HG02678 (cell line): ENCODE measurements at regions not wholly inside any gene's neighbourhood (a gene's known extent, or its start where the extent isn't known, plus 50 kb on each side); places are given as distances from the start of the nearest gene placed in this dataset.
"Not testable (repeated sequence)": the region's sequence is repeated elsewhere in the genome, so short reads cannot be mapped to it uniquely, and the experiment has no call there.

Experiments
- ATAC-seq: cut with Tn5 transposase; IDR thresholded peaks from one replicate; pipeline ENCODE4 v1.9.1; 2021; ENCODE audit warnings: mild to moderate bottlenecking, moderate library complexity; ENCODE audit not compliant: unreplicated experiment

DNA sequence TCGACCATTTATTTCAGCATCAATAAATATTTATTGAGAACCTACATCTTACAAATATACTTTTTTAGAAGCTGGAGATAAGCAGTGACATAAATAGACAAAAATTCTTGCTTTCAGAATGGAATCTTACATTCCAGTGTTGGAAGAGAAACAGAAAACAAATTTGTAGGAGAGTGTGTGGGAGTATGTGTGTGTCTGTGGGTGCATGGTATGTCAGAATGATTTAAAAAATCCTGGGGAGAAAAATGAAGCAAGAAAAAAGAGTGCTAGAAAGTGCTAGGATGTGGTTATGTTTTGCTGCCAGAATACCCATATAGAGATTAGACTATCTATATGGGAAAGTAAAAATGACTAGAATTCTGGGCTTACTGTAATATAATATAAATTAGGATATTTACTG lies 561.7 kb upstream of the SGO1 start:
- ATAC-seq: no peak

DNA sequence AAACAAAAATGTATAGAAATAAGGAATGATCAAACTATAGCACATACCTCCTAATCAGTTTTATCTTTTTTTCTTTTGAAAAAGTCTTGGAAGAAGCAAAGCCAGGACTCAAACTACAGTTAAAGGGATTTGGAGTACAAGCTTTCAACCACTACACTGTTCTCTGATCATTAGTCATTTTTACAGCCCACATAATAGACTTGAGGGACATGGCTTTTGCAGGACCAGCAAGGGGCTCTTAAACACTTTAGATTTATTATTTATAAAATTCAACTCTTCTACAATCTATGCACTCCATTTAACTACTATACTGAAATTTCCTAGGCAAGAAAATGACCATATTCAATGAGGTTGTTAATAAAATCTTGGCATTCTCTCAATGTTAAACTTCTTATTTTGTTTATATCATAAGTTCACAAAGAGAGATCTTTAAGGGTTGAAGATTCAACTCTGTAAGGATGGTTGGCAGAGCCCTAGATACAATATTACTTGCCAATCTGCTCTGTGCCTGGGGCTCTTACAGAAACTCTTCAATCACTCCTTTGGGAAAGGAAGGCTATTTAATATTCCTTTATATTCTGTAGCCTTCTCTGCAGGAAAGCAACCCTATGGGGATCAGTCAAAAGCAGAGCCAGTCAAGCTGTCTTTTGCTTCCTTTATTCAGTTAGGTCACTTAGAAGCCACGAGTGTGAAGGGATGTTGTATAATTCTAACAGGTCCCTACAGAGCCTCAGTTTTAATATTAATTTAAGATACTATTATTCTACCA lies 557.7 kb upstream of the SGO1 start:
- ATAC-seq: no peak

DNA sequence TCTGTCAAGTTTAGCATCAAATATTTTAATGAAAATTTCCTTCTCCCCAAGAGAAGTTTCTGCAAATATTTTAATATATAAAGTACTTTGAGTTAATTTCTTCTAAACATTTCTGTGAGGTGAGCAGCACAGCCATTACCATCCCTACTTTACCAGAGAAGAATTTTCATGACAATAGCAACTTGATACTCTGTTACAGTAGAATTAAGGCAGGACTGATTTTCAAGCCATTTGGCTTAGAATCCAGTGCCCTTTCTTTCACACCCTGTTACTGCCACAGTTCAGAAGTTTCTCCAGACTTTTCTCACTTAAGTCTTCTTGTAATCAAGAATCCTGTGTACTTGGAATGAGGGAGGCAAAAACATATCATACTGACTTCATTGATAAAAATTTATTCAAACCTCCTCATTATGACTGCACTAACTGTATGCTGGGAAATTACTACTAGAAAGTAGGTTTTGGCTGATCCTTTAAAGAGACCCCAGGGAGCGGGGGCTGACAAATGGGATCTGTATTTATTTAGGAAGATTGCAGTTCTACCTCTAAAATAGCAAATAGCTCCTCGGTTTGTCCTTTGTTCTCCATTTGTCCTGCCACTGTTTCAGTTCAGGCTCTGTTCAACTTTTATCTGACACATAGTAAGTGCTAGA lies 557.0 kb upstream of the SGO1 start:
- no peak for ATAC-seq

DNA sequence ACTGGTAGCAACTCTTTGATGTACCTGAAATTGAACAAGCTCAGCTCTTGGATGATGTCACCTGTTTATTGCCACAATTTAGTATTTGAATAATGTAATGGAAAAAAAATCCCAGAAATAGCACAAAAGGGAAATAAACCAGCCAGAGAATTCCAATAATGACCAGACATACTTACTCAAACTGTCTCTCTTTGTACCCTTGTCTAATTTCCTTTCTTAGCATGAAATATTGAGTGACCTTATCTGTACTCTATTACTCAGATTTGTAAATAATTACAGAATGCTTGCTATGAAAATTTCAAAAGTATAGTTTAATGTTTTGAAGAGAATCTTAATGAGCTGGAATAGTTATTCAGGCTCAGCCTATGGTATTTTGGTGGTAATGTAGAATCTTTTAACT lies 555.4 kb upstream of the SGO1 start:
- ATAC-seq: no peak

DNA sequence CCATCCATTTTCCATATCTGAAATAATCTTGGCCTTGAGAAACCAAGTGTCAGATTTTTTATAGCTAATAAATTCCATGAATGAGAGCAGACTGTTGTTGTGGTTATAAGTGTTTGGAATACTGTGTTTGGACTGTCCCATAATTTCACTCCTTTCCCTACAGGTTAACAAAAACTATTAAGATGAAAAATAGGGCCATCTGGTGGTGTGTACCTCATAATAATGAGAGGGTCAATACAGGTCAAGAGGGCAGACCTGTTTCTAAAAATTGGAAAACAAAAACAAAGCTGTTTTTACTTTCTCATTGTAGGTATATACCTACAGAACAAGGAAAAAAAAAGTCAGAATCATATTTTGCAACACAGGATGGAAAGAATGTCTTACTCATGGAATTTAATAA lies 553.8 kb upstream of the SGO1 start:
- ATAC-seq: no peak

DNA sequence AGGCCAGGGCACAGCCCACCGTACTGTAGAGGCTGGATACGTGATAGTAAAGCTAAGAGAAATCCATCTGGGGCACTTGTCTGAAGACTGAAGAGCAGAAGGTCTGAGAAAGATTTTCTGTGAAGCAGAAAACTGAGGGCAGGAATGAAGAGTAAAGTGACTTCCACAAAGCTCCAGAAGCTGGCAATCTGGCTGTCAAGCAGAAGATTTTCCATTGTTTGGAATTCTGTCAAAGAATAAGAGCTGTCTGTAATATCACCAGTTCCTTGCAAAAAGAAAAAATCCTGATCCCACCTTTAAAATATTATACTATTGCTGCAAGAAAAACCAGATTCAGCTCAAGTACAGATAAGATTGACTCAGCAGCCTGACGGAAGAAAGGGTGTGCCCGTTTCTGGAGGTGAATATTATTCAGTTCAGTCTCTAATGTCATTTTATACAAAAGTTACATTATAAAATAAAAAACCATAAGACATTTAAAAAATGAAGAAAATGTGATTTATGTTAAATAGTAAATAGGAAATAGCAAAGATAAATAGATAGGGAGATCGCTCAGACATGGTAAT lies 550.4 kb upstream of the SGO1 start:
- no peak for ATAC-seq

DNA sequence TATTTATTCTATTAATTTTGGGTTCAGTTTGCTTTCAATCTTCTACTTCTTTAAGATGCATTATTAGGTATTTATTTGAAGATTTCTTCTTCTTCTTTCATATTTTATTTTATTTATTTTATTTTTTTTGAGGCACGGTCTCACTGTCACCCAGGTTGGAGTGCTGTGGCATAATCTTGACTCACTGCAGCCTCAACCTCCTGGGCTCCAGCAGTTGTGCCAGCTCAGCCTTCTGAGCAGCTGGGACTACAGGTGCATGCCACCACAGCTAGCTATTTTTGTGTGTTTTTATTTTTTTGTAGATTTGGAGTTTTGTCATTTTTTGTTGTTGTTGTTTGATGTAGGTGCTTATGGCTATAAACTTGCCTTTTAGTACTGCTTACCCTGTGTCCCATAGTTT lies 543.2 kb upstream of the SGO1 start:
- ATAC-seq: no peak

DNA sequence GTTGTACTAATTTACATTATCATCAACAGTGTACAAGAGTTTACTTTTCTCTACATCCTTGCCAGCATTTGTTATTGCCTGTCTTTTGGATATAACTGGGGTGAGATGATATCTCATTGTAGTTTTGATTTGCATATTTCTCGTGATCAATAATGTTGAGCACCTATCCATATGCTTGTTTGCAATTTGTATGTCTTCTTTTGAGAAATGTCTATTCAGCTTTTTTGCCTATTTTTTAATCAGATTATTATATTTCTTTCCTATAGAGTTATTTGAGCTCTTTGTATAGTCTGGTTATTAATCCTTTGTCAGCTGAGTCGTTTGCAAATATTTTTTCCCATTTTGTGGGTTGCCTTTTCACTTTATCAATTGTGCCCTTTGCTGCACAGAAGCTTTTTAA lies 540.8 kb upstream of the SGO1 start:
- ATAC-seq: no peak

DNA sequence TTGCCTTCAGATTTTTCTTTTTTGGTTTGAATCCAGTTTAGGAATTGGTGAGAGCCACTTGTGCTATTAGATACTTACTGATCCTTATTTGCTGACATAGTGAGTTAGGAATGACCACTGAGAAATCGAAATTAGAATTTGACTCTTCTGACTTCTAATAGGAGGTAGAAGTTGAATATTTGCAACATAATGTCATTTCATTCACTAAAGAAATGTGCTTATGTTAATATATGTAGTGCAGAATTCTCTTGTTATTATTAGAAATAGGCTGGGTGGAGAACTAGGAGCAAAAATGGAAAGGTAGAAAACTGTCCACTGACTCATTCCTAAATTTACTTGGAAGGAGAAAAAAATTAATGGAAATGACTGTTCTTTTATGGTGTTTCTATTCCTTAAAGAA lies 538.2 kb upstream of the SGO1 start:
- ATAC-seq: no peak

DNA sequence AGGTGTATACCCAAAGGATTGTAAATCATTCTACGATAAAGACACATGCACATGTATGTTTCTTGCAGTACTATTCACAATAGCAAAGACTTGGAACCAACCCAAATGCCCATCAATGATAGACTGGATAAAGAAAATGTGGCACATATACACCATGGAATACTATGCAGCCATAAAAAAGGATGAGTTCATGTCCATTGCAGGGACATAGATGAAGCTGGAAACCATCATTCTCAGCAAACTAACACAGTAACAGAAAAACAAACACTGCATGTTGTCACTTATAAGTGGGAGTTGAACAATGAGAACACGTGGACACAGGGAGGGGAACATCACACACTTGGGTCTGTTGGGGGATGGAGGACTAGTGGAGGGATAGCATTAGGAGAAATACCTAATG lies 530.4 kb upstream of the SGO1 start:
- not testable (repeated sequence) for ATAC-seq

DNA sequence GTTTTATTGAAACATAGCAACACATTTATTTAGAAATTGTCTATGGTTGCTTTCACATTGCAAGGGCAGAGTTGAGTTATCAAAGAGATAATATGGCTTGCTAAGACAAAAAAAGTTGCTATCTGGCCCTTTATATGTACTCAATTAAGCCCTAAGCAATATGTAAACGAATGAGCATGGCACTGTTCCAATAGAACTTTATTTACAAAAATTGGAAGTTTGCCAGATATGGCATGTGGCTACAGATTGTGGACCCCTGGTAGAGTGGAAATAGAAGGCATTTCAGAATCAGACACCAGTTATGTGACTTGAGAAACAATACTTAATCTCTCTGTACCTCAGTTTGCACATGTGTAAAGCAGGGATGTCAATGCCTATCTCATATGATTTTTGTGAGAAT lies 515.6 kb upstream of the SGO1 start:
- no peak for ATAC-seq

DNA sequence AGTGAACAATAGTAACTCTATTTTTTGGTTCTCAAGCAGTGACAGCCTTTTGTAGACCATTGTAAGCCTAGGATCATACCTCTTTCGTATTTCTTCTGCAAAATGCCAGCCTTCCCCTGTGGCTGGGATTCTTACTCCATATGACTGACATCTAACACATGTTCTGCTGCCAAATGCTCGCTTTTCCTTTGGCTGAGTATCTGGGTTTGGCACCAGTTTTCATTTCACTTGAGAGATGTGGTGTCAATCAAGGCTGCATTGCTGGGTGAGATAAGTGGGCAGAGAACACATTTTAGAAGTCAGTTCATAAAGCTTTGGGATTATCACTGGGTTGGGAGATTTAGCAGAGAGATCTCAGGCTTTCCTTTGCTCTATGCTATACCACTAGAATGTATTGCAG lies 514.7 kb upstream of the SGO1 start:
- ATAC-seq: no peak

DNA sequence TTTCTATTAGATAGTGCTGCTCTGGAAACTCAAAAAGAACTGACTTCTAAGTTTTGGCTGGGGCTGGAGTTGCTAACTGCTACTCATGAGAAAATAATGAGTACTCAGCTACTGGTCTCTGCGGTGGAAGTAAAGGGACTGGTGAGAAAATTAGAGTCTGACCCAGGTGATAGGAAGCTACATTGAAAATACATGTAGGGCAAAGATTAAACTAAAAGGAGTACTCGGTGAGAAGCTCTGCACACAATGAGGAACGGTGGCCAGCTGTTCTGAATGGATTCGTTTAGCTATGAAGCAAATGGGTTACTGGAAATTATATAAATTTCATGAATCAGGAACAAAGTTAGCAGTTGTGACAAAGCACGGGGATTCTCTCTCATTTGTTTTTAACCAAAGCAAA lies 512.9 kb upstream of the SGO1 start:
- no peak for ATAC-seq

DNA sequence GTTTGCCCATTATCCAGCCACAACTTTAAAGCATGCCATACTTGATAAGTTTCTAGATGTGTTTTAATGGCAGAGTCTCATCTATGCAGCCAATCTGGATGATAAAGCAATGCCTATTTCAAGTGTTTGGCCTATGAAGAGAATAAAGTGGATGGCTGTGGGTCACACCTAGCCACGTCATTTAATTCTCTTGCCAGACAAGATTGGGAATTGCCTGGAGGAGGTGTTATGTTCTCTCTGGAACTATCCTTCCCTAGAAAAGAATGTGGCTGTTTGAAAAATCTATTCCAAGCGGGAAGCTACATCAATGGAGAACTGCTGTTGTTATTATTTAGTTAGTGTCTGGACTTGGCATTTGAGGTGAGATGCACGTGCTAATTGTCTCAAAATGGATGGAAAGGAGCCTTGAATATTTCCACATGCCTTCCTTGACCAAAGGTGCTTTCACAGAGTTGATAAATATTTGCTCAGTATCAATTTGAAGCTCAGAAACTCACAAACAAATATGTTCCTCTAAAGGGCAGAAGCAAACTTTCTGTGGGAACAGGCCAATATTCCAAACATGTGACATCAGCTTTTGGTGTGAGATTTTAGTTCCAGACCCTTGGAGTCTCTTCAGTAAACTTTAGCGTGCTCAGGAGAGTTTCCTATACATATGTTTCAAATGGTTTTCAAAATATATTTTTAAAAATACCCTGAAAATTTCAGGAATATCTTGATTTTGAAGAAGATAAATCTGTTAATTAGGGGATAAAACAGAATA lies 510.6 kb upstream of the SGO1 start:
- ATAC-seq: no peak

DNA sequence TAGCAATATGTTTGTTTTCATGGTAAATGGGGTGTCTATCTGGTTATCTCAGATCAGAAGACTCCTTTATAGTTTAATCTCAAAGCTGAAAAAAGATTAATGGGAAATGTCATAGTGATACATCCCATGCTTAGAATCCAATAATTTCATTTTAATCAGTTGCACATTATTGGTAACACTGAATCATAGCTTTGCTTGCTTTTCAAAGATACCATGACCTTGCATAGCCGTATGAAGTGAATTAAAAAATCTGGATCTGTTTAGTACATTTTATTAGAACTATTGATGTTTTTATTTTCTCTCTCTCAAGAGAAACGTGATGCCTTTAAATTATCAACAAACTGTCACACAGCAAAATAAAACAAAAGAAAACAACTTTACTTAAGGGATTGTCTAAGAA lies 506.7 kb upstream of the SGO1 start:
- ATAC-seq: no peak

DNA sequence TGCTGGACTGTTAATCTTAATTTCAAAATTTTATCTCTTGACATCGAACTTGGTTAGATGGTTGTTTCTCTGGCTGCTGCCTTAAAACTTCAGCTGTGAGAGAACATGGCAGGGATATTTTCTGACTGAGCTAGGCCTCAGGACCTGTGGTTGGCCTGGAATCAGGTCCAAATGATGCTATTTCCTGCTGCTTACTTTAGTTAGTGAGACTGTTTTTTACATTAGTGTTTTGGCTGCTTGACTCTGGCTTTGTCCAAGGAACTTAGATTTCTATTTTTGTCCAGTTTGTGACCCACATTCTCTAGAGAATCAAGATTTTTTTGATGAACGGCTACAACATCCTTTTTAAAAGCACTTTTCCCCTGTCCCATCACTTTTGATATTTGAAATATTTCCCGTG lies 497.9 kb upstream of the SGO1 start:
- no peak for ATAC-seq

DNA sequence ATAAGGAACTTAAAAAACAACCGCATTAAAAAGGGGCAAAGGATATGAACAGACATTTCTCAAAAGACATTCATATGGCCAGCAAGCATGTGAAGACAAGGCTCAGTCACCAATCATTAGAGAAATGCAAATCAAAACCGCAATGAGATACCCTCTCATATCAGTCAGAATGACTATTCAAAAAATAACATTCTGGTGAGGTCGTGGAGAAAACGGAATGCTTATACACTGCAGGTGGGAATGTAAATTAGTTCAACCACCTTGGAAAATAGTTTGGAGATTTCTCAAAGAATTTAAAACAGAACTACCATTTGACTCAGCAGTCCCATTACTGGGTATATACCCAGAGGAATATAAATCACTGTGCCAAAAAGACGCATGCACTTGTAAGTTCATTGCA lies 496.6 kb upstream of the SGO1 start:
- ATAC-seq: no peak

DNA sequence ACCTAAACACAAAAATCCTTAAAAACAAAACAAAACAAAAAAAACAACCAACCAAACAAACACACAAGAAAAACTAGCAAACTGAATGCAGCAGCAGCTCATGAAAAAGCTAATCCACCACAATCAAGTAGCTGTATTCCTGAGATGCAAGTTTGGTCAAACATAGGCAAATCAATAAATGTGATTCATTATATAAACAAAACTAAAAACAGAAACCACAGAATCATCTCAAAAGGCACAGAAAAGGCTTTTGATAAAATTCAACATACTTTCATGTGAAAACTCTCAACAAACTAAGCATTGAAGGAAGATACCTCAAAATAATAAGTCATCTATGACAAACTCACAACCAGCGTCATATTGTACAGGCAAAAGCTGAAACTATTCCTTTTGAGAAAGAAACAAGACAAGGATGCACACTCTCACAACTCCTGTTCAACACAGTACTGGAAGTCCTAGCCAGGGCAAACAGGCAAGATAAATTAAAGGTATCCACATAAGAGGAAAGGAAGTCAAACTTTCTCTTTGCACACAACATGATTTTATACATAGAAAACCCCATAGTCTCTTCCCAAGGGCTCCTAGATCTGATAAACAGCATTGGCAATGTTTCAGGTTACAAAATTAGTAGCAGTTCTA lies 495.1 kb upstream of the SGO1 start:
- ATAC-seq: no peak

DNA sequence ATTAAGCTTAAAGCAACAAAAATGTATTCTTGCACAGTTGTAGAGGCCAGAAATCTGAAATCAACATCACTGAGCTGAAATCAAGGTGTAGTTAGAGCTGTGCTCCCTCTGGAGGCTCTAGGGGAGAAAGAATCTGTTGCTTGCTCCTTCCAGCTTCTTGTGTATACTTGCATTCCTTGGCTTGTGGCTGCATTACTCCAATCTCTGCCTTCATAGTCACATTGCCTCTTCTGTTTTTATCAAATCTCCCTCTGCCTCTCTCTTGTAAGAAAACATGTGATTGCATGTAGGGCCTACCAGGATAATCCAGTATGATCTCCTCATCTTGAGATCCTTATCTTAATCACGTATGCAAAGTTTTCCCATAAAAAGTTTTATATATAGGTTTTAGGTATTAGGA lies 487.9 kb upstream of the SGO1 start:
- no peak for ATAC-seq

DNA sequence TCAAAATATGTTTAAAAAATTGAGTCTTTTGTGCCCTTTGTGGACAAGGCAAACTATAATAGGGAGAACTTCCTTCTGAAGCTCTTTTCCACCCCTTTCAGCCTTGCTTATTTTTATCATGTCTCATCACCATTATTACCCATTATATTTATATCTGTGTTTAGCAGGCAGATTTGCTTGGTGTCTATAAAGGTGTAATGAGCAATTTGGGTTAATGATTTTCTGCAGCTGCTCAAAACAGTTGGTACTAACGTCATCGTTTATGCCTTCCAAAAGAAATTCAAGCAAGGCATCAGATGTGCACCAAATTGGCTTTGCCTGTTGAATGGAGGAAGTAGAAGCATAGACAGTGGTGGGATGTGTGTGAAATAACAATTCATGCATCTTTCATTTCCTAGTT lies 483.7 kb upstream of the SGO1 start:
- no peak for ATAC-seq

DNA sequence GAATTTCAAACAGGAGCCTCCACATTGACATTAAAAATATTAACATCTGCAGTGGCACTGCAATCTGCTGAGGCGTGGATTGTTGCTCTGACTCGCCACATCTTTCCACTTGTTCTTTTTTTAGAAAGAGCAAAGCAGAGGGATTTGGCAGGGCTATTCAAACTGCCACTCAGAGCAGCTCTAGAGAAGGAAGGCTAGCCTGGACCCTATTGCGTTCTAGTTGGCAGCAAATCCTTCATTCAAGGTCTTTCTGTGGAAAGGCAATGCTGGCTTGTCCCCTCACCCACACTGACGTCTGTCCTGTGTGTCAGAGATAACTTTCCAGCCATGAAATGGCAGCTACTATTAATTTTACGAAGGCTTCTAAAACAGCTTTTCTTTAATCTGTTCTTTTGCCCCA lies 483.2 kb upstream of the SGO1 start:
- no peak for ATAC-seq
